GM19240 (cell line): ENCODE measurements at regions not wholly inside any gene's neighbourhood (a gene's known extent, or its start where the extent isn't known, plus 50 kb on each side); places are given as distances from the start of the nearest gene placed in this dataset.

Experiments used
- DNase-seq: peaks from one replicate; pipeline ENCODE4 v3.0.0; 2011; ENCODE audit warnings: low spot score; ENCODE audit not compliant: insufficient read length

GRCh38 chr2:136407117-136407951 lies 289.4 kb upstream of the CXCR4 start:
- no peak for DNase-seq

- DNase-seq = no peak
These were observed 287.0 kb upstream of the CXCR4 start for GRCh38 chr2:136404925-136405324.

GRCh38 chr2:136404176-136404575 lies 286.2 kb upstream of the CXCR4 start:
- DNase-seq = no peak

- DNase-seq = no peak
These were observed 284.3 kb upstream of the CXCR4 start for GRCh38 chr2:136402281-136402680.

GRCh38 chr2:136399667-136400289 lies 281.8 kb upstream of the CXCR4 start:
- DNase-seq = no peak

- no peak for DNase-seq
These were observed 277.6 kb upstream of the CXCR4 start for GRCh38 chr2:136395582-136395981.

GRCh38 chr2:136394136-136395060 lies 276.4 kb upstream of the CXCR4 start:
- DNase-seq = no peak

GRCh38 chr2:136393514-136393913 lies 275.6 kb upstream of the CXCR4 start:
- no peak for DNase-seq

GRCh38 chr2:136392897-136393505 lies 275.1 kb upstream of the CXCR4 start:
- DNase-seq = no peak

- peak; percentile 33 for DNase-seq
These were observed 271.9 kb upstream of the CXCR4 start for GRCh38 chr2:136389809-136390208.

GRCh38 chr2:136386046-136386445 lies 268.1 kb upstream of the CXCR4 start:
- no peak for DNase-seq

- no peak for DNase-seq
These were observed 266.8 kb upstream of the CXCR4 start for GRCh38 chr2:136384531-136385303.

GRCh38 chr2:136383167-136383566 lies 265.2 kb upstream of the CXCR4 start:
- DNase-seq = no peak

- peak; percentile 29 for DNase-seq
These were observed 264.0 kb upstream of the CXCR4 start for GRCh38 chr2:136381722-136382633.

- no peak for DNase-seq
These were observed 263.3 kb upstream of the CXCR4 start for GRCh38 chr2:136381245-136381644.

GRCh38 chr2:136378712-136379595 lies 261.0 kb upstream of the CXCR4 start:
- no peak for DNase-seq

GRCh38 chr2:136377423-136378382 lies 259.8 kb upstream of the CXCR4 start:
- no peak for DNase-seq
